ENCODE measurements at regions not wholly inside any gene's neighbourhood (a gene's known extent, or its start where the extent isn't known, plus 50 kb on each side); places are given as distances from the start of the nearest gene placed in this dataset.
"Not testable (repeated sequence)": the region's sequence is repeated elsewhere in the genome, so short reads cannot be mapped to it uniquely, and the experiment has no call there.

- DNase-seq (ENCODE audit: missing footprints), result no peak
- no peak for ATAC-seq
- intact Hi-C loops (cut with DNase I), result no loop called here
Observed at GRCh38 chr22:49356428-49356827, 471.2 kb downstream of the BRD1 start.

GRCh38 chr22:49355211-49355920 is 472.3 kb downstream of the BRD1 start:
- no peak for ATAC-seq
- intact Hi-C loops (cut with DNase I), result no loop called here
- no peak for DNase-seq (ENCODE audit: missing footprints)

GRCh38 chr22:49354516-49355210 is 473.0 kb downstream of the BRD1 start:
- ATAC-seq (no peak), DNase-seq (ENCODE audit: missing footprints) (no peak)
- intact Hi-C loops (cut with DNase I), result no loop called here

DNA sequence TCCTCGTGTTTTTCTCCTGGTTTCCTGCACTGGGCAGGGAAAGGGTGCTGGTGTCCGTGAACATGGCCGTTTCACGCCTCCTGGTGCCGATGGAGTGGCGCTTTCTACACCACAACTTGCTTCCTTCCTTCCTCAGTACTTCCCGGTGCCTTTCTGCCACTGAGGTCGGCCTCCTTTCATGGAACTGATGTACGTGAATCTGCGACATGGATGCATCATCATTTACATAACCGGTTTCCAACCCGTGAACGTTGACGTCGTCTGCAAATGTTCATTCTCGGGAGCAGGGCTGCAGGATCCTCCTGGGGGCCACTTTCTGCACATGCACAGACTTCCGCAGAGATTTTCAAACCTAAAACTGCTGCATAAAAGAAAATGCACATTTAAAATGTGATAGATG is 474.4 kb downstream of the BRD1 start:
- intact Hi-C loops (cut with DNase I), result no loop called here
- ATAC-seq (no peak), DNase-seq (ENCODE audit: missing footprints) (no peak)

GRCh38 chr22:49352361-49353169 is 475.1 kb downstream of the BRD1 start:
- ATAC-seq (no peak), DNase-seq (ENCODE audit: missing footprints) (peak; percentile 50)
- intact Hi-C loops (cut with DNase I), result no loop called here

DNA sequence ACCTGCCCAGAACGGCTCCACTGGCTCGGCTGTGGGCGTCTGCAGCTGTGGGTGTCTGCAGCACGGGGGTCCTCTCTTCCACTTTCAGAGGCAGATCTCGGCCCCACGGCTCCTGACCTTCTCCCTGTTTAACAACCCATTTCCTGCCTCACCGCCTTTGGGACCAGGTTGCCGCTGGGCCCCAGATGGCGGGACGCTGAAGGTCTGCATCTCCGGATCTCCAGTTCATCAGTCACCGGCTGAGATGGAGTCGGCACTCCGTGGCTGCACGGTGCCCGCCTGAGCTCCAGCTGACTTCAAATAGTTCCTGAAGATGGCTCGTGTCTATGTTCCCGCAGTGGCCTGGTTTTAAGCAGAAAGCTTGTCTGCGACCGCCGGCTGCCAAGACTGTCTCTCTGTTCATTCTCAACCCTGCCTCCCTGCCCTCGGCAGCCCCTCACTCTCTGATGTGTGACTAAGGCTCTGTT is 475.9 kb downstream of the BRD1 start:
- intact Hi-C loops (cut with DNase I), result no loop called here
- ATAC-seq (no peak), DNase-seq (ENCODE audit: missing footprints) (no peak)

- intact Hi-C loops (cut with DNase I), result no loop called here
- no peak for DNase-seq (ENCODE audit: missing footprints)
- no peak for ATAC-seq
Observed at GRCh38 chr22:49350441-49351121, 477.1 kb downstream of the BRD1 start.

- intact Hi-C loops (cut with DNase I), result no loop called here
- ATAC-seq (no peak), DNase-seq (ENCODE audit: missing footprints) (no peak)
Observed at GRCh38 chr22:49349841-49350381, 477.8 kb downstream of the BRD1 start.

DNA sequence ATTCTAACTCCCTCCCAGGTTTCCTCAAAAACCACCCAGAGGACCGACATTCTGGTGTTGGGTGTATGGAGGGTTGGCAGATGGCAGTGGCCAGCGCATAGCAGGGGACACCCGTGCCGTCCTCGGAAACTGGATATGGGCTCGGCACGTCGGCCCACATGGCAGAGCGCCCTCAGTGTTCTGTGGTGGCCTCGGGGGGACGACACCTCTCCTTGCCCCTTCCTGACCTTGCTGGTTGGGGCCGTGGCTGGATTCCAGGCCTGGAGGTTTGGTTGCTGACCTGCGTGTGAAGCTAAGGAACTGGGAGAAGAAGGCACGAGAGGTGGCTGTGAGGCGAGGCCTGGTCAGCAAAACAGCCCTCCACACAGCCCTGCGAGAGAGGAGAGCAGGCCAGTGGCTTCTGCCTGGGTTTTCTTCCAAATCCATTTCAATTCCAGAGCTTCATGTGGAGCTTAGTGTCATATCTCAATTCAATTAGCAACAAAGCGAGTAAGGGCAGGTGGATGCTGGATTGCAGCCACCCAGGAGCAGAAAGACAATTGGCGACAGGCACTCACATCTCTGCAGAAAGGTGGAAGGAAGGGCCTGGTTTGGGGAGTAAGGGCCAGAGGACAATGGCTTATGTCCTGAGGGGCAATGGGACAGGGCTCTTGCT is 478.4 kb downstream of the BRD1 start:
- intact Hi-C loops (cut with DNase I), result no loop called here
- no peak for DNase-seq (ENCODE audit: missing footprints)
- no peak for ATAC-seq

DNA sequence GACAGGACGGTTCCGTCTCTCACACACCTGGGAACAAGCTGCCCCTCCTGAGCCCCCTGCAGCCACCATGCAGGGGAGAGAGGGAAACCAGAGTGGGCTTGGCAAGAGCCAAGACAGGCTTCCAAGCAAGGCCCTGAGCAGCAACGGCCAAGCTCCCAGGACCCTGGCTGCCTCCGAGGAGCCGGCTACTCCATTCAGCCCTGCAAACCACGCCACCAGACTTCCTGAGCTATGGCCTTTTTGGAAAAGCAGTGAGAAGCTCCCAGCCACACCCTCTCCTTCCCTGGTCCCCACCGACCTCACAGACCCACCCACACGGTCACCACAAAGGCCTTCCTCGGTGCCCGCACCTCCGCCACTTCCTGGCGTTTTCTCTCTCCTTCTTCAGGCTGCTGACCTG is 479.0 kb downstream of the BRD1 start:
- ATAC-seq (no peak), DNase-seq (ENCODE audit: missing footprints) (no peak)
- intact Hi-C loops (cut with DNase I), result no loop called here

DNA sequence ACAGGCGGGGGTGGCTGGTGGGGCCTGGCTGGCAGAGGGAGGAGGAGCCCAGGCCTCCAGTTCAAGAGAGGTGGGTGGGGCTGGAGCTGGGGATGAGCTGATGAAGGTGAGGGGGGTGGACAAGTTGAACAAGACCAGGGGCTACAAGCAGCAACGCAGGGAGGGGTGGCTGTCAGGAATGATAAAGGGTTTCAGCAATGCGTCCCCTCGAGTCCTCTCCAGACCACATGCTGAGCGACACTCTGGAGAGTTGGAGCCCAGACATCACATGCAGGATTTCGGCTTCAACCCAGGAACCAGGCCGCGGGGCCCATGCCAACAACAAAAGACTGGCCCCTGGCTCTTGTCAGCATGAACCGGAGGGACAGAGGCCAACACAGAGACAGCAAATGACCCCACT is 480.3 kb downstream of the BRD1 start:
- DNase-seq (ENCODE audit: missing footprints), result no peak
- intact Hi-C loops (cut with DNase I), result no loop called here
- no peak for ATAC-seq

- DNase-seq (ENCODE audit: missing footprints), result no peak
- ATAC-seq, result no peak
- intact Hi-C loops (cut with DNase I), result no loop called here
Observed at GRCh38 chr22:49345896-49346295, 481.8 kb downstream of the BRD1 start.

- ATAC-seq (no peak), DNase-seq (ENCODE audit: missing footprints) (no peak)
- intact Hi-C loops (cut with DNase I), result no loop called here
Observed at GRCh38 chr22:49344656-49345055, 483.0 kb downstream of the BRD1 start.

DNA sequence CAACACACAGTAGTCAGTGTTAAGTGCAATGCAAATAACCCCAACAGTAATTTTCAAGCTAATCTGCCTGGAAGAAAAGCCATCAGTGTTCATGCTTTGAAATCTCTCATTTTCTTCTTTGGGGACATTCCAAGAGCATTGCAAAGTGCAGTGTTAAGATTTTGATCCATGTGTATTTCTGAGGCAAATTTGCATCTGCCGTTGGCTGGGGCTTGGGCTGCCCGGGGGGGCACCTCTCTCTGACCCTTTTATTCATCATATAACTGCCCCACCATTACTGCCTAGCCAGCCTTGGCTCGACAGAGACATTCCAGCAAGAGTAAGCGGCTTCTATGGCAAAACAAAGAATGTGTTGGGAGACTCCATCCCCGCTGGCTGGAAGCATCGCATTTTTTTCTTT is 483.5 kb downstream of the BRD1 start:
- intact Hi-C loops (cut with DNase I), result no loop called here
- no peak for ATAC-seq
- no peak for DNase-seq (ENCODE audit: missing footprints)

GRCh38 chr22:49340406-49340805 is 487.3 kb downstream of the BRD1 start:
- DNase-seq (ENCODE audit: missing footprints) (peak; percentile 44), ATAC-seq (no peak)
- intact Hi-C loops (cut with DNase I), result no loop called here

DNA sequence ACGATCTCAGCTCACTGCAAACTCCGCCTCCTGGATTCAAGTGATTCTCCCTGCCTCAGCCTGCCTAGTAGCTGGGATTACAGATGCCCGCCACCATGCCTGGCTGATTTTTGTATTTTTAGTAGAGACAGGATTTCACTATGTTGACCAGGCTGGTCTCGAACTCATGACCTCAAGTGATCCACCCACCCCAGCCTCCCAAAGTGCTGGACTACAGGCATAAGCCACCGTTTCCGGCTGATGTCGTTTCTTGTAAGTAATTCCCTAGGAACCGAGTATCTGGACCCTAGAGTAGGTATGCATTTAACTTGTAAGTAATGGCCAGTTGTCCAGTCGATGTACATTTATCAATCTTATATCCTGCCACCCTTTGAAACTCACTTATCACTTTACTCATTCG is 491.2 kb downstream of the BRD1 start:
- ATAC-seq; DNase-seq (ENCODE audit: missing footprints): not testable (repeated sequence)
- intact Hi-C loops (cut with DNase I), result loop anchor here (10.0 kb wide), 1 partner anchor 368 kb away; no protein-coding TSS in a partner anchor

GRCh38 chr22:49334976-49335375 is 492.7 kb downstream of the BRD1 start:
- DNase-seq (ENCODE audit: missing footprints) (no peak), ATAC-seq (no peak)
- intact Hi-C loops (cut with DNase I), result loop anchor here (10.0 kb wide), 1 partner anchor 370 kb away; no protein-coding TSS in a partner anchor

GRCh38 chr22:49334449-49334789 is 493.3 kb downstream of the BRD1 start:
- no peak for DNase-seq (ENCODE audit: missing footprints)
- intact Hi-C loops (cut with DNase I), result loop anchor here (10.0 kb wide), 1 partner anchor 370 kb away; no protein-coding TSS in a partner anchor
- ATAC-seq, result no peak

Measured in Right ventricle myocardium inferior (tissue), 1 donor.